ENCODE measurements at regions not wholly inside any gene's neighbourhood (a gene's known extent, or its start where the extent isn't known, plus 50 kb on each side); places are given as distances from the start of the nearest gene placed in this dataset.

DNA sequence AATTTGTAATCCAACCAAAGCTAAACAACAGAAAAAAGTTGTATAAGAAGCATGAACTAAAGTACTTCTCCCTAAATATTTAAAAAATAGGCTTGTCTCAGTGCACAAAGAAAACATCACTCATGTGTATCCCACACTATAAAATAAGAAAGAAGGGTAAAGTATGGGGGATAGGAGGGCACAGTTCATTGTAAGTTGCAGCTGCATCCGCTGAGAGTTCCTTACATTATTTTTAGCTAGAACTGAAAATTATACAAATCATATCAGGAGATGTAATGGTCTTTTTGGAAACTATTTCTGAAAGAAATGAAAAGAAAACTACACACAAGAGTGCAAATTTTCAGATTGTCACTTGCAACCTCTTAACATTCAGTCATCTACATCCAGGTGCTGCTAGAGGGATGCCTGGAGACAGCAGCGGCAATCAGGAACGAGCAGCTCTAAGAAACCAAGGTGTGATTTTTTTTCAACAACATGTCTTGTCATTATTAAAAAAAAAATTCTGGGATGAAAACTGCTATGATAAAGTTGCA, 273.6 kb downstream of the ASXL3 start:
- no peak overlapping the region for H3K4me3 ChIP-seq (ENCODE audit: insufficient read length, low read depth)
- no peaks in the 10 kb centered on the region for H3K4me1 ChIP-seq (ENCODE audit: insufficient read depth, insufficient read length)
- no peaks in the 10 kb centered on the region for H3K9me3 ChIP-seq (ENCODE audit: insufficient read depth, low read length)

DNA sequence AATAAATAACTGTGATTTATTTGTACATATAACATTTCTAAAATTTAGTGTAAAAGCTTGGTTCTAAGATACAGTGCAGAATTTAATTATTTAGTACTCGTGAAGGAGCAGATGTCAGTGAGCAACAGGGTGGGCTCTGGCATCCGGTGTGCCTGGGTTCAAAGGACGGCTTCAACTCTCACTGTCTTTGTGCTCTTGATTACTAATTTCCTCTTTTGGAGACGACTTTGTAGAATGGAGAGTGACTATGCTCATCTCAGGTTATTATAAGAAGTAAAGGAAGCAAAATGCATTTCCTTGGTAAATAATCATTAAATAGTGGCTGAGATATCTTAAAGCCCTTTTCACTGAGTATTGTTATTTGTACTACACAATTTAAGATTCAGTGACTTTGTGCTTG, 271.7 kb downstream of the ASXL3 start:
- DNase-seq (ENCODE audit: low read depth, low spot score), result no peak
- Histone ChIP-seq H3K9ac (ENCODE audit: insufficient read length, low read depth) (no peak overlapping the region), H3K36me3 (ENCODE audit: insufficient read depth, insufficient read length, low read length) (no peaks in the 10 kb centered on the region), H3K4me1 (ENCODE audit: insufficient read depth, insufficient read length) (no peaks in the 10 kb centered on the region), H3K9me3 (ENCODE audit: insufficient read depth, low read length) (no peaks in the 10 kb centered on the region), H3K4me3 (ENCODE audit: insufficient read length, low read depth) (no peak overlapping the region), H3K27me3 (ENCODE audit: insufficient read depth, insufficient read length) (no peaks in the 10 kb centered on the region)
- no peak for TF ChIP-seq ZNF274 (IDR thresholded peaks at IDR 0.05; ENCODE audit: low read depth, low read length)
- TF ChIP-seq SUZ12 (IDR thresholded peaks at IDR 0.05; ENCODE audit: extremely low read depth, insufficient read depth, insufficient read length), result no peak
- no peak for TF ChIP-seq YY1 (IDR thresholded peaks at IDR 0.05; ENCODE audit: insufficient read depth, insufficient read length)

More for the DNA sequence above, 273.6 kb downstream of the ASXL3 start:
- Histone ChIP-seq H3K27me3 (ENCODE audit: insufficient read depth, insufficient read length) (no peaks in the 10 kb centered on the region), H3K36me3 (ENCODE audit: insufficient read depth, insufficient read length, low read length) (no peaks in the 10 kb centered on the region), H3K9ac (ENCODE audit: insufficient read length, low read depth) (no peak overlapping the region)
- DNase-seq (ENCODE audit: low read depth, low spot score), result no peak
- no peak for TF ChIP-seq ZNF274 (IDR thresholded peaks at IDR 0.05; ENCODE audit: low read depth, low read length)
- TF ChIP-seq YY1 (IDR thresholded peaks at IDR 0.05; ENCODE audit: insufficient read depth, insufficient read length), result no peak
- TF ChIP-seq SUZ12 (IDR thresholded peaks at IDR 0.05; ENCODE audit: extremely low read depth, insufficient read depth, insufficient read length), result no peak

DNA sequence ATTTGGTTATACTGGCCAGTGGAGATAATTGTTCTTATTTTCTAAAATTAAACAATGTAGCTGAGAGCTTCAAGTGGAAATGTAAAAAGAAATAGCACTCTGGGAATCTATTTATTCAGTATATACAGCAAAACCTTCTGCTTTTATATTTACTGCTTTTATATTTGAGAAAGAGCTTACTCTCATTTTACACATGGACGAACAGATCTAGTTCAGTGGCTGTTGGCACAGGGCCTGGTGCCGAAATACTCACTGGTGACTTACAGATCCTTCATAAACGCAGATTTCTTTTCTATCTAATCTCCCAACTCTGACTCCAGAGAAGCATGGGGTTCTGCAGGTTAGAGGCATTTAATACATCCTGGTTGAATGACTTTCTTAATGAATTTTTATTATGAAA, 266.2 kb downstream of the ASXL3 start:
- no peaks in the 10 kb centered on the region for H3K36me3 ChIP-seq (ENCODE audit: insufficient read depth, insufficient read length, low read length)
- H3K9ac ChIP-seq (ENCODE audit: insufficient read length, low read depth), result no peak overlapping the region
- H3K27me3 ChIP-seq (ENCODE audit: insufficient read depth, insufficient read length), result no peaks in the 10 kb centered on the region
- no peaks in the 10 kb centered on the region for H3K9me3 ChIP-seq (ENCODE audit: insufficient read depth, low read length)
- H3K4me3 ChIP-seq (ENCODE audit: insufficient read length, low read depth), result no peak overlapping the region
- no peak for DNase-seq (ENCODE audit: low read depth, low spot score)
- TF ChIP-seq SUZ12 (IDR thresholded peaks at IDR 0.05; ENCODE audit: extremely low read depth, insufficient read depth, insufficient read length) (no peak), ZNF274 (IDR thresholded peaks at IDR 0.05; ENCODE audit: low read depth, low read length) (no peak), YY1 (IDR thresholded peaks at IDR 0.05; ENCODE audit: insufficient read depth, insufficient read length) (no peak)
- H3K4me1 ChIP-seq (ENCODE audit: insufficient read depth, insufficient read length), result peaks cover 2% of the 10 kb centered on the region

DNA sequence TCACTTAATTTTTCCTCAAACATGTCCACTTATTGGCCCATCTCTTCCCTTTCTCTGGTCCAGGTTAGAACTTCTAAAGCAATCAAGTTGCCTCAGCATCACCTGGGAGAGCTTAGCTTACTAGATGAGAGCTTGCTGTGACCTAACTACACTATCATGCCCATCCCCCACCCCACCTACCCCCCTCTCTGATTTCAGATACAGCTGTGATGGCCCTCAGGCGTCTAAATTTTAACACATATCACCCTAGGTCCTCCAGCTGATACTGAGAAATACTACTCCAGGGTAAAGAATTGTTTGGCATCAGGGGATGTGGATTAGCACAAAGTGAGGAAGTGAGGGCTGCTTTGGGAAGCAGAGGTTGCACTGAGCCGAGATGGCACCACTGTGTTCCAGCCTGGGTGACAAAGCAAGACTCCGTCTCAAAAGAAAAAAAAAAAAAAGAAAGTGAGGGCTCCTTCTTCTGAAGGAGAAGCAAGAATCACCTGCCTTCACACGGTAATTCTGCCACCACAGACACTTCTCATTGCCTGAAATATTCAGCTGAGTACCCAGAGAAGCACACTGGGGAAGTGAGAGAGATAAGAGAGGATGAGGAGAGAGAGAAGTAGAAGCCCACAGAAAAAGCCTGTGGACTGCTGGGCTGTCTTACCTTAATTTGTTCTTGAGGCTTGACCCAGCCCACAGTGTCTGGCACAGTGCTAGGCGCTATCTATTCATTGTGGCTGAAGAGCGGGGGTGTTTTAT, 263.4 kb downstream of the ASXL3 start:
- no peak for DNase-seq (ENCODE audit: low read depth, low spot score)
- H3K9ac ChIP-seq (ENCODE audit: insufficient read length, low read depth), result no peak overlapping the region
- H3K36me3 ChIP-seq (ENCODE audit: insufficient read depth, insufficient read length, low read length), result no peaks in the 10 kb centered on the region
- H3K4me3 ChIP-seq (ENCODE audit: insufficient read length, low read depth), result no peak overlapping the region
- TF ChIP-seq SUZ12 (IDR thresholded peaks at IDR 0.05; ENCODE audit: extremely low read depth, insufficient read depth, insufficient read length) (no peak), ZNF274 (IDR thresholded peaks at IDR 0.05; ENCODE audit: low read depth, low read length) (no peak), YY1 (IDR thresholded peaks at IDR 0.05; ENCODE audit: insufficient read depth, insufficient read length) (no peak)
- H3K4me1 ChIP-seq (ENCODE audit: insufficient read depth, insufficient read length), result peaks cover 2% of the 10 kb centered on the region
- H3K27me3 ChIP-seq (ENCODE audit: insufficient read depth, insufficient read length), result no peaks in the 10 kb centered on the region
- H3K9me3 ChIP-seq (ENCODE audit: insufficient read depth, low read length), result no peaks in the 10 kb centered on the region

DNA sequence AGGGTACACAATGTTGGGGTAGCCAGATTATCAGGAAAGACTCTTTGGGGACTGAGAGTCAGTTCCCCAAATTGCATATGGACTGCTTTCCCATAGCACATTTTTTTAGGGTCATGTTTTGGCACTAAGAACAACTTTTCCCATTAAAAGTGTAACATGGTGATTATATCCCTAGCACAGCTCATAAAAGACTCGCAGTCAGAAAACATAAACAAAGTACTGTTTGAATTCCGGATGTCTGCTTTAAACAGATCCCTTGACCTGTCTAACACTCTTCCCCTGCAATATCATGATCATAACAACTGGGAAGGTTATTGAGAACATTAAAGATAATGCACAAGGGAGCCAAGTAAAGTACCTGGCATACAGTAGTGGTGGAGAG, 262.2 kb downstream of the ASXL3 start:
- Histone ChIP-seq H3K36me3 (ENCODE audit: insufficient read depth, insufficient read length, low read length) (no peaks in the 10 kb centered on the region), H3K4me3 (ENCODE audit: insufficient read length, low read depth) (no peak overlapping the region), H3K9me3 (ENCODE audit: insufficient read depth, low read length) (no peaks in the 10 kb centered on the region), H3K27me3 (ENCODE audit: insufficient read depth, insufficient read length) (no peaks in the 10 kb centered on the region), H3K4me1 (ENCODE audit: insufficient read depth, insufficient read length) (peaks cover 2% of the 10 kb centered on the region), H3K9ac (ENCODE audit: insufficient read length, low read depth) (no peak overlapping the region)
- no peak for DNase-seq (ENCODE audit: low read depth, low spot score)
- TF ChIP-seq YY1 (IDR thresholded peaks at IDR 0.05; ENCODE audit: insufficient read depth, insufficient read length) (no peak), SUZ12 (IDR thresholded peaks at IDR 0.05; ENCODE audit: extremely low read depth, insufficient read depth, insufficient read length) (no peak), ZNF274 (IDR thresholded peaks at IDR 0.05; ENCODE audit: low read depth, low read length) (no peak)

DNA sequence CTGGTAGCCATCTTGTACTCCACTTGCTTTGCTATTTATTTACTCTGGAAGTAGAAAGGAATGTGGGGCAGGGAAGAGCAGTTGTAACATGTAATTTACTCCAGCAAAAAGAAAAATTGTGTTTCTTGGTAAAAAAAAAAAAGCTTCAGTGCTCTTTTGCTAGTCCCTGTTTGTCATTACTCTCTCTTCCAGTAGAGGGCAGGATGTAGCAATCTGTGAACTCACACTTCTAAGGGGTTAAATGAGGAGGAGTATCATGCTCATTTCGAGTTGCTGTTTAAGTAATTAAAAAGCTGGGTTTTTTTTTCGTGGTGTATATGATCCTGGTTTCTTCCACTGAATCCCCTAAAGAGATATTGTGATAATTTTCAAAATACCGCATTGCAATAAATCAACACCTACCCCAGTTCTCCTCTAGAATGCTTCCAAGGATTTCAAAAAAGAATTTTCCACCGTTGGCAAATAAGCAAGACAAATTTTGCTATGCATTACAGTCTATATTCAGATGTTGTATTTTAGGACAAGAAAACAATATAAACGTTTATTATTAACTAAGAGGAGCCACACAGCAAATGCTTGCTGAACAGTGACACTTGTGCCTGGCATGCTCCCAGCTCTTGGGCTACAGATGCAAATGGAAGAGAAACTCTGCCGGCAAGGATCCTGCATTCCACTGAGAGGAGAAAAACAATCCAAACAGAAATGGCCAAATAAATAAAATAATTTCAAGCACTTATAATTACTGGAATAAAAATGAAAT, 261.6 kb downstream of the ASXL3 start:
- H3K4me3 ChIP-seq (ENCODE audit: insufficient read length, low read depth), result no peak overlapping the region
- peaks cover 2% of the 10 kb centered on the region for H3K4me1 ChIP-seq (ENCODE audit: insufficient read depth, insufficient read length)
- H3K9ac ChIP-seq (ENCODE audit: insufficient read length, low read depth), result no peak overlapping the region
- no peaks in the 10 kb centered on the region for H3K9me3 ChIP-seq (ENCODE audit: insufficient read depth, low read length)
- no peaks in the 10 kb centered on the region for H3K27me3 ChIP-seq (ENCODE audit: insufficient read depth, insufficient read length)
- H3K36me3 ChIP-seq (ENCODE audit: insufficient read depth, insufficient read length, low read length), result no peaks in the 10 kb centered on the region
- DNase-seq (ENCODE audit: low read depth, low spot score), result peak; percentile 47
- TF ChIP-seq SUZ12 (IDR thresholded peaks at IDR 0.05; ENCODE audit: extremely low read depth, insufficient read depth, insufficient read length) (no peak), YY1 (IDR thresholded peaks at IDR 0.05; ENCODE audit: insufficient read depth, insufficient read length) (no peak), ZNF274 (IDR thresholded peaks at IDR 0.05; ENCODE audit: low read depth, low read length) (no peak)

DNA sequence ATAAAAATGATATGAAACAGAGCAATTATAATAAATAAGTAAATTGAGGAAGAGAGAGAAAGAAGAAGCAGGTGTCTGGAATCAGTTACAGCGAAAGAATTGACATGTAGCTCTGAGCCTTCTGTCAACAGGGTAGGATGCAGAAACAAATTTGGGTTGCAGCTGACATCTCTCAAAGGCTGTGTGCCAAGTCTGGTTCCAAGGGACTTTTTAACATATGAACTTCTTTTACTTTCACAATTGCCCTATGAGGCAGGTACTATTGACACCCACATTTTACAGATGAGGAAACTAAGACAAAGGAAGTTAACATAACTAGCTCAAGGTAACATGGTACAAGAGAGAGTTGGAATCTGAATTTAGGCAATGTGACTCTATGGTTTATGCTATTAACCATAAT, 260.0 kb downstream of the ASXL3 start:
- no peak for DNase-seq (ENCODE audit: low read depth, low spot score)

More for the DNA sequence above, 260.0 kb downstream of the ASXL3 start:
- Histone ChIP-seq H3K4me1 (ENCODE audit: insufficient read depth, insufficient read length) (peaks cover 2% of the 10 kb centered on the region), H3K36me3 (ENCODE audit: insufficient read depth, insufficient read length, low read length) (no peaks in the 10 kb centered on the region), H3K27me3 (ENCODE audit: insufficient read depth, insufficient read length) (no peaks in the 10 kb centered on the region), H3K4me3 (ENCODE audit: insufficient read length, low read depth) (no peak overlapping the region), H3K9ac (ENCODE audit: insufficient read length, low read depth) (no peak overlapping the region), H3K9me3 (ENCODE audit: insufficient read depth, low read length) (no peaks in the 10 kb centered on the region)
- TF ChIP-seq ZNF274 (IDR thresholded peaks at IDR 0.05; ENCODE audit: low read depth, low read length), result no peak
- no peak for TF ChIP-seq SUZ12 (IDR thresholded peaks at IDR 0.05; ENCODE audit: extremely low read depth, insufficient read depth, insufficient read length)
- TF ChIP-seq YY1 (IDR thresholded peaks at IDR 0.05; ENCODE audit: insufficient read depth, insufficient read length), result no peak

All from NT2/D1 (cell line).